Cardiac fibroblast (primary cell): ENCODE measurements at regions not wholly inside any gene's neighbourhood (a gene's known extent, or its start where the extent isn't known, plus 50 kb on each side); places are given as distances from the start of the nearest gene placed in this dataset.

Experiments used
- DNase-seq, 2 donors: peaks; one replicate each; pipeline versions ENCODE4 v3.0.0 to v3.0.0-alpha.2; 2010; ENCODE audit warnings: low read depth in 2 of 2
- H3K4me3 ChIP-seq, 2 donors: replicated peaks in 1 of 2; 1 replicate in 1 of 2; 2 replicates in 1 of 2; pipeline ENCODE4 v1.5.1; 2011; ENCODE audit warnings: low read depth in 2 of 2, low read length in 2 of 2, mild to moderate bottlenecking in 2 of 2, moderate library complexity in 1 of 2
- TF ChIP-seq, protein P1 (sequence below): IDR thresholded peaks from one replicate; pipeline ENCODE4 v1.5.1; 2011; ENCODE audit warnings: low read depth, mild to moderate bottlenecking, low read length, inconsistent platforms

DNA sequence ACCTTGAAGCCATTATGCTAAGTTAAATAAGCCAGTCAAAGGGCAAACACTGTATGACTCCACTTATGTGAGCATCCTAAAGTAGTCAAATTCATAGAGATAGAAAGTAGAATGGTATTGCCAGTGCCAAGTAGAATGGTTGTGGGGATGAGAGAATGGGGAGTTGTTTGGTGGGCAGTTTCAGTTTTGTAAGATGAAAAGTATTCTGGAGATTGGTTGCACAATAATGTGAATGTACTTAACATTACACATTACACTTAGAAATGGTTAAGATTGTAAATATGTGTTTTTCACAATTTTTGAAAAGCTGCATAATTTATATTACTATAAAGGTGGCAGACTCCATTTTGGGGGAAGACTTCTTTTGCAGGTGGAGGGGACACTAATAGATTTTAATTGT lies 51.3 kb upstream of the CARMIL1 start:
- no peak for DNase-seq
- TF ChIP-seq, protein P1, sequence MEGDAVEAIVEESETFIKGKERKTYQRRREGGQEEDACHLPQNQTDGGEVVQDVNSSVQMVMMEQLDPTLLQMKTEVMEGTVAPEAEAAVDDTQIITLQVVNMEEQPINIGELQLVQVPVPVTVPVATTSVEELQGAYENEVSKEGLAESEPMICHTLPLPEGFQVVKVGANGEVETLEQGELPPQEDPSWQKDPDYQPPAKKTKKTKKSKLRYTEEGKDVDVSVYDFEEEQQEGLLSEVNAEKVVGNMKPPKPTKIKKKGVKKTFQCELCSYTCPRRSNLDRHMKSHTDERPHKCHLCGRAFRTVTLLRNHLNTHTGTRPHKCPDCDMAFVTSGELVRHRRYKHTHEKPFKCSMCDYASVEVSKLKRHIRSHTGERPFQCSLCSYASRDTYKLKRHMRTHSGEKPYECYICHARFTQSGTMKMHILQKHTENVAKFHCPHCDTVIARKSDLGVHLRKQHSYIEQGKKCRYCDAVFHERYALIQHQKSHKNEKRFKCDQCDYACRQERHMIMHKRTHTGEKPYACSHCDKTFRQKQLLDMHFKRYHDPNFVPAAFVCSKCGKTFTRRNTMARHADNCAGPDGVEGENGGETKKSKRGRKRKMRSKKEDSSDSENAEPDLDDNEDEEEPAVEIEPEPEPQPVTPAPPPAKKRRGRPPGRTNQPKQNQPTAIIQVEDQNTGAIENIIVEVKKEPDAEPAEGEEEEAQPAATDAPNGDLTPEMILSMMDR: no peak
- no peak overlapping the region for H3K4me3 ChIP-seq
